Trophoblast cell (in vitro differentiated cells and primary cell): ENCODE measurements at regions not wholly inside any gene's neighbourhood (a gene's known extent, or its start where the extent isn't known, plus 50 kb on each side); places are given as distances from the start of the nearest gene placed in this dataset.

Experiments used
- DNase-seq, 2 donors: peaks; one replicate each; pipeline ENCODE4 v3.0.0-alpha.2; 2016
- H2AFZ ChIP-seq: 2 replicates; pipeline ENCODE4 v1.6.1; 2013; ENCODE audit warnings: low read length, moderate library complexity, mild to moderate bottlenecking; ENCODE audit not compliant: insufficient read depth, poor library complexity
- H2AK5ac ChIP-seq: 2 replicates; pipeline ENCODE4 v1.6.1; 2013; ENCODE audit warnings: mild to moderate bottlenecking, low read length
- H2BK120ac ChIP-seq: 2 replicates; pipeline ENCODE4 v1.6.1; 2013; ENCODE audit warnings: low read length, mild to moderate bottlenecking, moderate library complexity; ENCODE audit not compliant: insufficient read depth, poor library complexity
- H2BK12ac ChIP-seq: 2 replicates; pipeline ENCODE4 v1.6.1; 2013; ENCODE audit warnings: mild to moderate bottlenecking, low read length, moderate library complexity
- H2BK5ac ChIP-seq: 2 replicates; pipeline ENCODE4 v1.6.1; 2013; ENCODE audit warnings: low read length, low read depth, moderate library complexity, mild to moderate bottlenecking; ENCODE audit not compliant: poor library complexity
- H3K14ac ChIP-seq: 2 replicates; pipeline ENCODE4 v1.6.1; 2013; ENCODE audit warnings: mild to moderate bottlenecking, low read length
- H3K18ac ChIP-seq: 2 replicates; pipeline ENCODE4 v1.6.1; 2013; ENCODE audit warnings: mild to moderate bottlenecking, low read length
- H3K23ac ChIP-seq: 2 replicates; pipeline ENCODE4 v1.6.1; 2013; ENCODE audit warnings: low read length
- H3K27ac ChIP-seq: 2 replicates; pipeline ENCODE4 v1.5.1; 2013; ENCODE audit warnings: low read depth, mild to moderate bottlenecking, inconsistent platforms, low read length, moderate library complexity
- H3K27me3 ChIP-seq: 2 replicates; pipeline ENCODE4 v1.6.1; 2013; ENCODE audit warnings: inconsistent platforms, mild to moderate bottlenecking, low read length, moderate library complexity; ENCODE audit not compliant: insufficient read depth
- H3K36me3 ChIP-seq, 2 experiments: 1 replicate in 1 of 2; 2 replicates in 1 of 2; pipeline ENCODE4 v1.6.1; 2013; ENCODE audit warnings: low read length in 2 of 2, mild to moderate bottlenecking in 2 of 2, moderate library complexity in 1 of 2; ENCODE audit not compliant: insufficient read depth in 2 of 2, control insufficient read depth in 1 of 2
- H3K4ac ChIP-seq: 2 replicates; pipeline ENCODE4 v1.6.1; 2013; ENCODE audit warnings: low read depth, mild to moderate bottlenecking, low read length, moderate library complexity
- H3K4me1 ChIP-seq, 2 experiments: 1 replicate in 1 of 2; 2 replicates in 1 of 2; pipeline ENCODE4 v1.6.1; 2013; ENCODE audit warnings: low read length in 2 of 2, mild to moderate bottlenecking in 2 of 2, moderate library complexity in 1 of 2; ENCODE audit not compliant: insufficient read depth in 2 of 2, control insufficient read depth in 1 of 2
- H3K4me2 ChIP-seq: 2 replicates; pipeline ENCODE4 v1.6.1; 2013; ENCODE audit warnings: inconsistent platforms, mild to moderate bottlenecking, low read length, moderate library complexity
- H3K4me3 ChIP-seq: 2 replicates; pipeline ENCODE4 v1.5.1; 2013; ENCODE audit warnings: mild to moderate bottlenecking, low read depth, low read length, inconsistent platforms
- H3K79me1 ChIP-seq: one replicate; pipeline ENCODE4 v1.6.1; 2013; ENCODE audit warnings: low read length
- H3K79me2 ChIP-seq: 2 replicates; pipeline ENCODE4 v1.6.1; 2013; ENCODE audit warnings: low read length, mild to moderate bottlenecking; ENCODE audit not compliant: control insufficient read depth, insufficient read depth, poor library complexity
- H3K9ac ChIP-seq: 2 replicates; pipeline ENCODE4 v1.6.1; 2013; ENCODE audit warnings: mild to moderate bottlenecking, low read length
- H3K9me3 ChIP-seq: 2 replicates; pipeline ENCODE4 v1.6.1; 2013; ENCODE audit warnings: low read depth, mild to moderate bottlenecking, control low read depth, inconsistent platforms, low read length; ENCODE audit not compliant: insufficient read depth
- H4K12ac ChIP-seq: 2 replicates; pipeline ENCODE4 v1.6.1; 2013; ENCODE audit warnings: low read depth, mild to moderate bottlenecking, low read length, moderate library complexity
- H4K8ac ChIP-seq: 2 replicates; pipeline ENCODE4 v1.6.1; 2013; ENCODE audit warnings: low read depth, mild to moderate bottlenecking, low read length, moderate library complexity
- H4K91ac ChIP-seq: one replicate; pipeline ENCODE4 v1.6.1; 2013; ENCODE audit warnings: low read depth, mild to moderate bottlenecking, low read length, moderate library complexity
- WGBS: extraction: QIAGEN DNeasy Blood & Tissue Kit; methylation state at CpG from one replicate; pipeline ENCODE4 v1.1.7; 2013; ENCODE audit warnings: missing lambda C conversion rate; ENCODE audit not compliant: insufficient read length, insufficient coverage; ENCODE audit errors: extremely low coverage; 5-methylcytosine and 5-hydroxymethylcytosine counted together

- no peak overlapping the region for H2BK5ac ChIP-seq
- no peak overlapping the region for H2AK5ac ChIP-seq
- H2AFZ ChIP-seq = no peak overlapping the region
- no peak overlapping the region for H3K4me3 ChIP-seq
- no peak overlapping the region for H3K18ac ChIP-seq
- H3K27ac ChIP-seq = no peak overlapping the region
- H3K9me3 ChIP-seq = no peaks in the 10 kb centered on the region
- no peak overlapping the region for H2BK120ac ChIP-seq
- no peak for DNase-seq
- no peak overlapping the region for H4K12ac ChIP-seq
- no peaks in the 10 kb centered on the region for H3K79me1 ChIP-seq
- H4K91ac ChIP-seq = no peak overlapping the region
- WGBS = no CpG with 5 or more reads among the region's 2 CpGs
- H3K27me3 ChIP-seq = no peaks in the 10 kb centered on the region
- no peak overlapping the region for H3K4me2 ChIP-seq
- no peak overlapping the region for H3K23ac ChIP-seq
- H3K4me1 ChIP-seq = no peaks in the 10 kb centered on the region
- no peaks in the 10 kb centered on the region for H3K36me3 ChIP-seq
- no peaks in the 10 kb centered on the region for H3K79me2 ChIP-seq
- H2BK12ac ChIP-seq = no peak overlapping the region
- H3K9ac ChIP-seq = no peak overlapping the region
- H3K14ac ChIP-seq = no peak overlapping the region
- no peak overlapping the region for H3K4ac ChIP-seq
- H4K8ac ChIP-seq = no peak overlapping the region
These were observed 56.3 kb upstream of the BMPER start for GRCh38 chr7:33849004-33849403.

- no peak overlapping the region for H3K4me3 ChIP-seq
- no peaks in the 10 kb centered on the region for H3K9me3 ChIP-seq
- no peaks in the 10 kb centered on the region for H3K36me3 ChIP-seq
- DNase-seq = no peak
- H2BK120ac ChIP-seq = no peak overlapping the region
- H3K27me3 ChIP-seq = no peaks in the 10 kb centered on the region
- H3K9ac ChIP-seq = no peak overlapping the region
- H2AK5ac ChIP-seq = no peak overlapping the region
- H3K27ac ChIP-seq = no peak overlapping the region
- no peak overlapping the region for H4K91ac ChIP-seq
- H3K4me1 ChIP-seq = no peaks in the 10 kb centered on the region
- WGBS = no CpG with 5 or more reads among the region's 3 CpGs
- no peak overlapping the region for H2BK5ac ChIP-seq
- H3K79me1 ChIP-seq = no peaks in the 10 kb centered on the region
- H3K23ac ChIP-seq = no peak overlapping the region
- H3K4ac ChIP-seq = no peak overlapping the region
- H4K12ac ChIP-seq = no peak overlapping the region
- no peaks in the 10 kb centered on the region for H3K79me2 ChIP-seq
- H4K8ac ChIP-seq = no peak overlapping the region
- H2BK12ac ChIP-seq = no peak overlapping the region
- H3K14ac ChIP-seq = no peak overlapping the region
- H3K18ac ChIP-seq = no peak overlapping the region
- H3K4me2 ChIP-seq = no peak overlapping the region
- H2AFZ ChIP-seq = no peak overlapping the region
These were observed 55.3 kb upstream of the BMPER start for GRCh38 chr7:33849971-33850559.

- Histone ChIP-seq H4K91ac (no peak overlapping the region), H3K4ac (no peak overlapping the region), H3K79me1 (no peaks in the 10 kb centered on the region), H2AFZ (no peak overlapping the region), H3K23ac (no peak overlapping the region), H3K27ac (no peak overlapping the region), H3K14ac (no peak overlapping the region), H3K4me3 (no peak overlapping the region), H3K36me3 (no peaks in the 10 kb centered on the region), H3K9ac (no peak overlapping the region), H2BK12ac (no peak overlapping the region), H3K4me1 (no peaks in the 10 kb centered on the region), H2BK5ac (no peak overlapping the region), H3K9me3 (no peaks in the 10 kb centered on the region), H4K8ac (no peak overlapping the region), H2BK120ac (no peak overlapping the region), H4K12ac (no peak overlapping the region), H3K27me3 (no peaks in the 10 kb centered on the region), H3K4me2 (no peak overlapping the region), H2AK5ac (no peak overlapping the region), H3K79me2 (no peaks in the 10 kb centered on the region), H3K18ac (no peak overlapping the region)
- WGBS = no CpG with 5 or more reads among the region's 1 CpG
- DNase-seq = no peak
These were observed 54.6 kb upstream of the BMPER start for GRCh38 chr7:33850768-33851167.

GRCh38 chr7:33852838-33853237, 52.5 kb upstream of the BMPER start:
- H3K4me1 ChIP-seq = no peaks in the 10 kb centered on the region
- no peak overlapping the region for H3K4me3 ChIP-seq
- H3K4me2 ChIP-seq = no peak overlapping the region
- H3K9me3 ChIP-seq = no peaks in the 10 kb centered on the region
- no CpG with 5 or more reads among the region's 3 CpGs for WGBS
- H2BK120ac ChIP-seq = no peak overlapping the region
- H3K79me1 ChIP-seq = no peaks in the 10 kb centered on the region
- no peak overlapping the region for H4K91ac ChIP-seq
- H2AFZ ChIP-seq = no peak overlapping the region
- no peak for DNase-seq
- no peak overlapping the region for H3K4ac ChIP-seq
- no peak overlapping the region for H2BK5ac ChIP-seq
- H3K23ac ChIP-seq = no peak overlapping the region
- H3K36me3 ChIP-seq = no peaks in the 10 kb centered on the region
- H3K27me3 ChIP-seq = no peaks in the 10 kb centered on the region
- H3K79me2 ChIP-seq = no peaks in the 10 kb centered on the region
- no peak overlapping the region for H3K14ac ChIP-seq
- H3K18ac ChIP-seq = no peak overlapping the region
- H4K8ac ChIP-seq = no peak overlapping the region
- no peak overlapping the region for H3K9ac ChIP-seq
- no peak overlapping the region for H2AK5ac ChIP-seq
- no peak overlapping the region for H3K27ac ChIP-seq
- no peak overlapping the region for H2BK12ac ChIP-seq
- no peak overlapping the region for H4K12ac ChIP-seq
